ENCODE measurements at regions not wholly inside any gene's neighbourhood (a gene's known extent, or its start where the extent isn't known, plus 50 kb on each side); places are given as distances from the start of the nearest gene placed in this dataset.
"Not testable (repeated sequence)": the region's sequence is repeated elsewhere in the genome, so short reads cannot be mapped to it uniquely, and the experiment has no call there.

DNA sequence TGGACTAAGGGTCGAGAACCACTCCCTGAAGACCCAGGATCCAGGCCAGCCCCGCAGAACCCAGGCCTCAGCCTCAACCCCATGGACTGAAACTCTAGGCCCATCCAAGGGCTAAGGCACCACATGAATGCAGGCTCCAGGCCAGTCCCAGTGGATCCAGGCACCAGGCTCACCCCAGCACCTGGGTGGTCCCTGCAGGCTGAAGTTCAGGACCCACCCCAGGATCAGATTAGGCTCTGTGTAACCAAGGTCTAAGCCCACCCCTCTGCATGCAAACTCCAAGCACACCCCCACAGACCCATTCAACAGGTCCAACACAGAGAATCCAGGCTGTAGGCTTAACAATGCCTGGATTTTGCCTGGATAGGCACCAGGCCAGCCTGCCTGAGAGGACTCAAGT is 1876.2 kb downstream of the PCDH9 start:
- TF ChIP-seq, protein P1, sequence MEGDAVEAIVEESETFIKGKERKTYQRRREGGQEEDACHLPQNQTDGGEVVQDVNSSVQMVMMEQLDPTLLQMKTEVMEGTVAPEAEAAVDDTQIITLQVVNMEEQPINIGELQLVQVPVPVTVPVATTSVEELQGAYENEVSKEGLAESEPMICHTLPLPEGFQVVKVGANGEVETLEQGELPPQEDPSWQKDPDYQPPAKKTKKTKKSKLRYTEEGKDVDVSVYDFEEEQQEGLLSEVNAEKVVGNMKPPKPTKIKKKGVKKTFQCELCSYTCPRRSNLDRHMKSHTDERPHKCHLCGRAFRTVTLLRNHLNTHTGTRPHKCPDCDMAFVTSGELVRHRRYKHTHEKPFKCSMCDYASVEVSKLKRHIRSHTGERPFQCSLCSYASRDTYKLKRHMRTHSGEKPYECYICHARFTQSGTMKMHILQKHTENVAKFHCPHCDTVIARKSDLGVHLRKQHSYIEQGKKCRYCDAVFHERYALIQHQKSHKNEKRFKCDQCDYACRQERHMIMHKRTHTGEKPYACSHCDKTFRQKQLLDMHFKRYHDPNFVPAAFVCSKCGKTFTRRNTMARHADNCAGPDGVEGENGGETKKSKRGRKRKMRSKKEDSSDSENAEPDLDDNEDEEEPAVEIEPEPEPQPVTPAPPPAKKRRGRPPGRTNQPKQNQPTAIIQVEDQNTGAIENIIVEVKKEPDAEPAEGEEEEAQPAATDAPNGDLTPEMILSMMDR (IDR thresholded peaks at IDR 0.05), result no peak
- no peak for TF ChIP-seq EP300 (IDR thresholded peaks at IDR 0.05)
- no peak for TF ChIP-seq POLR2A (IDR thresholded peaks at IDR 0.05)
- no peak for TF ChIP-seq POLR2AphosphoS5 (IDR thresholded peaks at IDR 0.05)
- no peak overlapping the region for H3K4me3 ChIP-seq
- no peak overlapping the region for H3K27ac ChIP-seq
- peaks cover 16% of the 10 kb centered on the region for H3K9me3 ChIP-seq
- no peaks in the 10 kb centered on the region for H3K36me3 ChIP-seq
- no peaks in the 10 kb centered on the region for H3K4me1 ChIP-seq
- DNase-seq (ENCODE audit: low spot score in 2 of 2), result no peak
- no peaks in the 10 kb centered on the region for H3K27me3 ChIP-seq
- no CpG with 5 or more reads among the region's 2 CpGs for WGBS

DNA sequence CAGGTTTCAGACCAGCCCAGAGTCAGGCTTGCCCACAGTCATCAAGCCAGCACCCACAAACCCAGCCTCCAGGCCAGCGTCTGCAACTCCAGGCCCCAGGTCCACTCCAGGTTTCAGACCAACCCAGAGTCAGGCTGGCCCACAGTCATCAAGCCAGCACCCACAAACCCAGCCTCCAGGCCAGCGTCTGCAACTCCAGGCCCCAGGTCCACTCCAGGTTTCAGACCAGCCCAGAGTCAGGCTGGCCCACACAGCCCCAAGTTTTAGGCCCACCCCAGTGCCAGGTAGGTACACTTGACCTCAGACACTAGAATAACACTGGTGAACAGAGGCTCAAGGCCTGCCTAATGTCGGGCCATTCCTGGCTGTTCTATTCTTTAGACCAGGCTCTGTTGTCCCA is 1877.0 kb downstream of the PCDH9 start:
- not testable (repeated sequence) for H3K4me3 ChIP-seq
- WGBS, result 100% methylated on average over 1 of the region's 3 CpGs

DNA sequence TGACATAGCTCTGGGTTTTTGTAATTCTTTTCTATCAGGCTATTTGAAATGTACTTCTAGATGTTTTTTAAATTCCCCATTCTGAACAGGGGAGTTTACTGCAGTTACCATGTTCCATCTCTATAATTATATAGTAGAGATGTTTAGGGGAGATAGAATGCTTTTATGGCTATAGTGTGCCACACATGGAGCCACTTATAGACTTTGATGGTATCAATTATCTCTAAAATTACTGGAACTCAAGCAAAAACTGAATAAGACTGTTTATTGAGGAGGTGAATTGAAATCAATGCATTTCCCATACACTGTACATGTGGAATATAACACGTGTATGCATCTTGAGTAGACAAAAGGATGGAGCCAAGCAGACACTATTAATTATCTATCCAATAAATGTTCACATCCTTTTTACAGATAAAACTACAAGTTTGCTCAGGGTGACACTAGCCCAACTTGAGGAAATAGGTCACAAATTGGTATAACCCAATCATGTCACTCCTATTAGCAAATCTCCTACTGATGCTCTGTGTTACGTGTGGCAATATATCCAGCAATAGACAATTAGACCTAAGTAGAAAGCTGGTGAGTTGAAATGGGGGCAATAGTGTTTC is 1882.6 kb downstream of the PCDH9 start:
- Histone ChIP-seq H3K9me3 (peaks cover 6% of the 10 kb centered on the region), H3K36me3 (no peaks in the 10 kb centered on the region), H3K27me3 (no peaks in the 10 kb centered on the region), H3K4me3 (no peak overlapping the region), H3K27ac (no peak overlapping the region), H3K4me1 (no peaks in the 10 kb centered on the region)
- TF ChIP-seq POLR2A (IDR thresholded peaks at IDR 0.05) (no peak), POLR2AphosphoS5 (IDR thresholded peaks at IDR 0.05) (no peak), EP300 (IDR thresholded peaks at IDR 0.05) (no peak)
- TF ChIP-seq, protein P1 (IDR thresholded peaks at IDR 0.05), result no peak
- WGBS, result 78% methylated on average over 2 of the region's 2 CpGs
- DNase-seq (ENCODE audit: low spot score in 2 of 2), result no peak

More for the DNA sequence above, 1877.0 kb downstream of the PCDH9 start:
- not testable (repeated sequence) for H3K27me3 ChIP-seq; DNase-seq (ENCODE audit: low spot score in 2 of 2); H3K36me3 ChIP-seq; H3K4me1 ChIP-seq; H3K27ac ChIP-seq
- H3K9me3 ChIP-seq, result peaks cover 16% of the 10 kb centered on the region

DNA sequence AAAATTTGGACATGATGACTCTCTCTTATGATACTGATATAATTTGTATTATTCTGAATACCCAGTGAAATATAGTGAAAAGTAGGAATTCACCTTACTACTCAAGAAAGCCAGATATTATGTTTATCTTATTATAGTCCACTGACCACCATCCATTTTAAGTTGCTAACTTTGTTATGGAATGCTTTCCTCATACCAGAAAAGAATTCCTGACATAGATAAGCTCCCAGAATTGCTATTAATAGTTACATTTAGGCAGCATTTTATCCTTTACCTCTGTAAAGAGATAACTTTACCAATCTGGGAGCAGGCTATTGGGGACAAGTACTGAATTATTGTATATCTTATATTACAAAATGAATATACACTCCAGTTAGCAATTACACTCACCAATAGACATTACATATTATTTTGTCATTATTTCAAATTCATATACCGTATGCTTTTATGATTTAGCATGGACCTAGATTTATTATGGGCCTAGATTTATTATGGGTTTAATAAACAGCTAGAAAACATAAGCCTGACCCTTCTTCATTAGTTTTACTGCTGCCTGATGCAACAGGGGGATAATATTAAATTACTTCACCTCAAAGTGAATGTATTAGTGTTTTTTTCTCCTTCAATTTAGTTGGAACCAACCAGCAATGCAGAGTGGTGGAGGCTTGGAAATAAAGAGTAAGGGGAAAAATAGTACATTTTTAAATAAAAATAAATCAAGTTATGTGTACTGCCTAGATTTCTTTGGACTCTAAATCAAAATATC is 1886.1 kb downstream of the PCDH9 start:
- Histone ChIP-seq H3K27ac (no peak overlapping the region), H3K4me3 (no peak overlapping the region), H3K27me3 (no peaks in the 10 kb centered on the region), H3K36me3 (no peaks in the 10 kb centered on the region), H3K9me3 (peaks cover 6% of the 10 kb centered on the region), H3K4me1 (no peaks in the 10 kb centered on the region)
- WGBS, result 0% methylated on average over 1 of the region's 1 CpG
- no peak for DNase-seq (ENCODE audit: low spot score in 2 of 2)
- no peak for TF ChIP-seq EP300 (IDR thresholded peaks at IDR 0.05)
- TF ChIP-seq, protein P1 (IDR thresholded peaks at IDR 0.05), result no peak
- no peak for TF ChIP-seq POLR2A (IDR thresholded peaks at IDR 0.05)
- no peak for TF ChIP-seq POLR2AphosphoS5 (IDR thresholded peaks at IDR 0.05)

DNA sequence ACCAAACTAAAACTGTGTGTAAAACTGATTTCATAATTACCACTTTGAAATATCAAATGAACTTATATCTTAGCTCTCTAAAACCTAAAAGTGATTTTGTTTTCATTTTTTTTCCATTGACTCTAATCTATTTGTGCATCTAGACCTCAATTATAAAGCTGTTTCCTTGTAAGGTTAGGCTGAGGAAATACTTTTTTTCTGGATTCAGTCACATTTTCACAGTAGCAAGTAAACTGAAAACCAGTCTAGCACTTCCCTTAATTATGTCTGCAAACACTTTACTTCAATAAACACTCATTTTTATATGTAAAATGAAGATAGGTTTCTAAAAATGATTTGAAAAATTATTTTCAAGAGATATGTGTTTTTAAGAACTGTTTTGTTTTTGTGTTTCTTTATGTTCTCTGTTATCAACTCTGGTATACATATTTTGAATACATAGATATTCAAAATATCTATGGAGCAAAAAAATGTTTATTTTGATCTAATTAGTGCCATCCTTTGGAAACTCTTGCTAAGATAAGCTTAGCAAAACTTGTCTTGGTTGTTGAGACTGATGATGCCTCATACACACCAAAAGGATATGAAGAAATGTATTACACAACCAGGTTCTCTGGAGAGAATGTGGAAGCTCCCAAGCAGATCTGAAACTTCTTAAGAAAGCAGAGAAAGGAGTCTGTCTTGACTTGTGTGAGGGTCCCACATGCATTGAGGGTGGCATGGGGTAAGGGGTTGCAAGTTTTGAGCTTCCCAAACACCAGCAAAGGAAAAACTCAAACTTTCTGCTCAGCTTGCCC is 1887.4 kb downstream of the PCDH9 start:
- no peak for DNase-seq (ENCODE audit: low spot score in 2 of 2)
- H3K27ac ChIP-seq, result no peak overlapping the region
- no peaks in the 10 kb centered on the region for H3K36me3 ChIP-seq
- H3K9me3 ChIP-seq, result peaks cover 6% of the 10 kb centered on the region
- H3K4me1 ChIP-seq, result no peaks in the 10 kb centered on the region
- no peak overlapping the region for H3K4me3 ChIP-seq
- TF ChIP-seq POLR2A (IDR thresholded peaks at IDR 0.05), result no peak
- TF ChIP-seq EP300 (IDR thresholded peaks at IDR 0.05), result no peak
- TF ChIP-seq, protein P1 (IDR thresholded peaks at IDR 0.05), result no peak
- no peaks in the 10 kb centered on the region for H3K27me3 ChIP-seq

Measured in suprapubic skin (tissue), 4 donors.